DOHH2 (cell line): ENCODE measurements at regions not wholly inside any gene's neighbourhood (a gene's known extent, or its start where the extent isn't known, plus 50 kb on each side); places are given as distances from the start of the nearest gene placed in this dataset.

Source experiments
- H3F3A ChIP-seq: fragments of 200-600 bp; sonication (generic), shearing (Covaris generic); 2 replicates; pipeline ENCODE4 v1.6.0; 2016; ENCODE audit warnings: antibody characterized with exemption, mild to moderate bottlenecking; ENCODE audit not compliant: control insufficient read depth, insufficient read depth
- H3K27ac ChIP-seq: fragments of 200-600 bp; sonication (generic); 2 replicates; pipeline ENCODE4 v1.5.1; 2014; ENCODE audit warnings: low read depth, mild to moderate bottlenecking, low read length, moderate library complexity
- H3K27me3 ChIP-seq: fragments of 200-600 bp; sonication (generic); 2 replicates; pipeline ENCODE4 v1.6.1; 2014; ENCODE audit warnings: mild to moderate bottlenecking, low read length, mixed read lengths; ENCODE audit not compliant: control insufficient read depth
- H3K36me3 ChIP-seq: fragments of 200-600 bp; sonication (generic); 2 replicates; pipeline ENCODE4 v1.6.1; 2014; ENCODE audit warnings: mild to moderate bottlenecking, low read length, moderate library complexity, mixed read lengths; ENCODE audit not compliant: control insufficient read depth
- H3K4me1 ChIP-seq: fragments of 200-600 bp; sonication (generic); 2 replicates; pipeline ENCODE4 v1.6.1; 2014; ENCODE audit warnings: mild to moderate bottlenecking, low read length, mixed read lengths; ENCODE audit not compliant: control insufficient read depth
- H3K4me2 ChIP-seq: fragments of 200-600 bp; sonication (generic); 2 replicates; pipeline ENCODE4 v1.6.0; 2014; ENCODE audit warnings: mild to moderate bottlenecking, low read length, moderate library complexity
- H3K4me3 ChIP-seq: fragments of 200-600 bp; sonication (generic); 2 replicates; pipeline ENCODE4 v1.5.1; 2014; ENCODE audit warnings: mild to moderate bottlenecking, low read length, mixed read lengths
- H3K79me2 ChIP-seq: fragments of 200-600 bp; sonication (generic); 2 replicates; pipeline ENCODE4 v1.6.1; 2014; ENCODE audit warnings: mild to moderate bottlenecking, low read length, mixed read lengths; ENCODE audit not compliant: control insufficient read depth
- H3K9me2 ChIP-seq: fragments of 200-600 bp; sonication (generic); replicated peaks from 2 replicates; pipeline ENCODE4 v1.6.1; 2014; ENCODE audit warnings: mild to moderate bottlenecking, low read length, mixed read lengths; ENCODE audit not compliant: control insufficient read depth
- H3K9me3 ChIP-seq: fragments of 200-600 bp; sonication (generic); 2 replicates; pipeline ENCODE4 v1.6.1; 2014; ENCODE audit warnings: antibody characterized with exemption, low read length, mixed read lengths; ENCODE audit not compliant: control insufficient read depth, insufficient read depth
- H4K20me1 ChIP-seq: fragments of 200-600 bp; sonication (generic); 2 replicates; pipeline ENCODE4 v1.6.0; 2014; ENCODE audit warnings: low read depth, mild to moderate bottlenecking, antibody characterized with exemption, low read length, moderate library complexity; ENCODE audit not compliant: control insufficient read depth, insufficient read depth
- EZH2phosphoT487 ChIP-seq: fragments of 200-600 bp; sonication (generic); IDR thresholded peaks from 2 replicates; pipeline ENCODE4 v1.6.1; 2017; ENCODE audit warnings: borderline replicate concordance, mild to moderate bottlenecking, antibody characterized with exemption, low read length, moderate library complexity, mixed read lengths
- TF ChIP-seq, protein P1 (sequence below): fragments of 200-600 bp; sonication (generic); IDR thresholded peaks from one replicate; pipeline ENCODE4 v1.5.1; 2014; ENCODE audit warnings: antibody characterized with exemption, mild to moderate bottlenecking, low read depth, low read length; ENCODE audit not compliant: poor library complexity, severe bottlenecking

DNA sequence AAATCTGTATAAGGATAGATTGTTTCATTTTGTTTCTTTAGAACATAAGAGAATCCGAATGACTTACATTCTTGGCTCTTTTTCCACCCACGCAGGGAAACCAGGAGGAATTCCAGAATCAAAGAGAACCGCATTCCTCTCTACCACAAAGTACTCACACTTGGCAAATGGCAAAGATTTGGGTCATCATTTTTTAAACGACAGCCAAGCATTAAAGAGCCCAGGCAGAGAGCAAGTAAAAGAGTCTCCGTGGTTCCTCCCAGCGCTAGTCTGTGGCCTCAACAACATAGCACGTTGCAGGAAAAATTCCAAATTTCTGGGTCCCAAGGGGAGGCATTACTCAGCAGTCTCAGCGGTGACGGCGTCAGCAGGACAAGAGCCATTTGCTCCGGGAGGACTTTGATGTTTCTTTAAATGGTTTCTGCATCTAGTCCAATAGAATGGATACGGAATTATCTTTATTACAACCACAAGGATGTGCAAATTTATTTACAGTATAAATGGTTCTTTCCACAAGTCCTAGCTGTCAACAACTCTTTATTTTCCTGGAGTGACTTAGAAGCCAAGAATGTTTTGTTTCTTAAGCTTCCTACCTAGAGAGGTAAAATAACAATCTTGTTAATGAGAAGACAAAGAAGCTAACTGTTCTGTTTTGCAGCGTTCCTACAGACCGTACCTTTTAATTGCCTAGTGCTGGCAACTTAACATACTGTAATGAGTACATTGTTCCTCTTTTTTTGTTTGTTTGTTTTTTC, 232.5 kb downstream of the SKIDA1 start:
- Histone ChIP-seq H3K4me2 (no peak overlapping the region), H3K9me2 (no peaks in the 10 kb centered on the region), H3K79me2 (no peaks in the 10 kb centered on the region), H4K20me1 (no peaks in the 10 kb centered on the region), H3K27ac (no peak overlapping the region), H3K27me3 (peaks cover 9% of the 10 kb centered on the region; the same call in 1 of the 2 replicates), H3K4me1 (no peaks in the 10 kb centered on the region), H3F3A (no peaks in the 10 kb centered on the region), H3K36me3 (no peaks in the 10 kb centered on the region), H3K4me3 (no peak overlapping the region), H3K9me3 (no peaks in the 10 kb centered on the region)
- TF ChIP-seq, protein P1, sequence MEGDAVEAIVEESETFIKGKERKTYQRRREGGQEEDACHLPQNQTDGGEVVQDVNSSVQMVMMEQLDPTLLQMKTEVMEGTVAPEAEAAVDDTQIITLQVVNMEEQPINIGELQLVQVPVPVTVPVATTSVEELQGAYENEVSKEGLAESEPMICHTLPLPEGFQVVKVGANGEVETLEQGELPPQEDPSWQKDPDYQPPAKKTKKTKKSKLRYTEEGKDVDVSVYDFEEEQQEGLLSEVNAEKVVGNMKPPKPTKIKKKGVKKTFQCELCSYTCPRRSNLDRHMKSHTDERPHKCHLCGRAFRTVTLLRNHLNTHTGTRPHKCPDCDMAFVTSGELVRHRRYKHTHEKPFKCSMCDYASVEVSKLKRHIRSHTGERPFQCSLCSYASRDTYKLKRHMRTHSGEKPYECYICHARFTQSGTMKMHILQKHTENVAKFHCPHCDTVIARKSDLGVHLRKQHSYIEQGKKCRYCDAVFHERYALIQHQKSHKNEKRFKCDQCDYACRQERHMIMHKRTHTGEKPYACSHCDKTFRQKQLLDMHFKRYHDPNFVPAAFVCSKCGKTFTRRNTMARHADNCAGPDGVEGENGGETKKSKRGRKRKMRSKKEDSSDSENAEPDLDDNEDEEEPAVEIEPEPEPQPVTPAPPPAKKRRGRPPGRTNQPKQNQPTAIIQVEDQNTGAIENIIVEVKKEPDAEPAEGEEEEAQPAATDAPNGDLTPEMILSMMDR = no peak
- TF ChIP-seq EZH2phosphoT487 = no peak

DNA sequence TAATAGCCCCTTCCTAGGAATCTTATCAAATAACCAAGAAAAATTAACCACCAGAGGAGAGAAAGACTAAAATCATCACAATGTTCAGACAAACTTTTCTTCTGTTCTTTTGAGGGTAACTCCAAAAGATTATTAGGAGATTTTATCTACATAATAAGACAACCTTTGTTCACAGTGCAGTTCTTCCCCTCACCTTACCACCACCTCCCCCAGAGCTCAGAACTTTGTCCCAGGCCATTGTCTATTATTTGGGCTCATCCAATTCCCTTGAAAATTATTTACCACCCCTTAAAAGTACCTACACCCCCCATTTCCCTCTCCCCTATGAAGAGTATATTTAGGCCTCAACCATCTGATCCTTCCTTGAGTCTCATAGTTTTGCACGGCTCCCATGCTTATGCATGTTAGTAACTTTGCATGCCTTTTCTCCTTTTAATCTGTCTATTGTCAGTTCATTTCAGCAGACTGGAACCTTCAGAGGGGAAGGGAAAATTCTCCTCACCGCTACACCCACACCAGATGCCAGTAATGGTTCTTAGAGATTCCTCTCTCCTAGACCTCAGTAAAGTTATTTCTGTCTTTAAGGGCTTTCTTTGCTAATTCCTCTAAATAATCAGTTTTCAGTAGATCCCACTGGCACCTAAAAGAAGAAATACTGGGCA, 234.9 kb downstream of the SKIDA1 start:
- Histone ChIP-seq H3K4me1 (no peaks in the 10 kb centered on the region), H3K27ac (no peak overlapping the region), H3K27me3 (peaks cover 9% of the 10 kb centered on the region; the same call in 1 of the 2 replicates), H3F3A (no peaks in the 10 kb centered on the region), H4K20me1 (no peaks in the 10 kb centered on the region), H3K79me2 (no peaks in the 10 kb centered on the region), H3K9me3 (no peaks in the 10 kb centered on the region), H3K4me3 (no peak overlapping the region), H3K9me2 (no peaks in the 10 kb centered on the region), H3K4me2 (no peak overlapping the region), H3K36me3 (no peaks in the 10 kb centered on the region)
- no peak for TF ChIP-seq EZH2phosphoT487
- TF ChIP-seq, protein P1 = no peak

DNA sequence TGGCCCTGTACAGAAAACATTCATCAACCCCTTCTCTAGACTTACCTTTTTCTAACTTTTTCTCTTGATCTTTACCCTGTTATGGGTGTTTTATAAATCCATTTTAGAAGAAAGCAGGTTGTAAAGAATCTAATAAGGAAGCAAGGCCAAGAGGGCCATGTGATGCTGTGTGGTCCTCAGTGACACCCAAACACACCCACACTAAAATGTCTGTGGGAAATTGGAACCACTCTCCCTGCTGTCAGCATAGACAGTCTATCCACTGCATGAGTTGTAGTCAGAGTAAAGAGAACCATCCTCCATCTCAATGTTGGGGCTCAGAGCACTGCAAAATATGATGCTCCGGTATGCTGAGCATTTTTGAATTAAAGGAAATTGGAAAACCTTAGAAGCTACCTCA, 235.5 kb downstream of the SKIDA1 start:
- H3K4me3 ChIP-seq = no peak overlapping the region
- TF ChIP-seq EZH2phosphoT487 = no peak
- TF ChIP-seq, protein P1 = no peak
- H3K36me3 ChIP-seq = no peaks in the 10 kb centered on the region
- no peaks in the 10 kb centered on the region for H3K79me2 ChIP-seq
- H3K4me1 ChIP-seq = no peaks in the 10 kb centered on the region
- no peaks in the 10 kb centered on the region for H3K9me2 ChIP-seq
- H3F3A ChIP-seq = no peaks in the 10 kb centered on the region
- H3K4me2 ChIP-seq = no peak overlapping the region
- no peak overlapping the region for H3K27ac ChIP-seq
- peaks cover 9% of the 10 kb centered on the region; the same call in 1 of the 2 replicates for H3K27me3 ChIP-seq
- H4K20me1 ChIP-seq = no peaks in the 10 kb centered on the region
- no peaks in the 10 kb centered on the region for H3K9me3 ChIP-seq
